ENCODE measurements at regions not wholly inside any gene's neighbourhood (a gene's known extent, or its start where the extent isn't known, plus 50 kb on each side); places are given as distances from the start of the nearest gene placed in this dataset.

GRCh38 chr14:82451675-82452074 is 918.0 kb upstream of the SEL1L start:
- TF ChIP-seq, protein P1, sequence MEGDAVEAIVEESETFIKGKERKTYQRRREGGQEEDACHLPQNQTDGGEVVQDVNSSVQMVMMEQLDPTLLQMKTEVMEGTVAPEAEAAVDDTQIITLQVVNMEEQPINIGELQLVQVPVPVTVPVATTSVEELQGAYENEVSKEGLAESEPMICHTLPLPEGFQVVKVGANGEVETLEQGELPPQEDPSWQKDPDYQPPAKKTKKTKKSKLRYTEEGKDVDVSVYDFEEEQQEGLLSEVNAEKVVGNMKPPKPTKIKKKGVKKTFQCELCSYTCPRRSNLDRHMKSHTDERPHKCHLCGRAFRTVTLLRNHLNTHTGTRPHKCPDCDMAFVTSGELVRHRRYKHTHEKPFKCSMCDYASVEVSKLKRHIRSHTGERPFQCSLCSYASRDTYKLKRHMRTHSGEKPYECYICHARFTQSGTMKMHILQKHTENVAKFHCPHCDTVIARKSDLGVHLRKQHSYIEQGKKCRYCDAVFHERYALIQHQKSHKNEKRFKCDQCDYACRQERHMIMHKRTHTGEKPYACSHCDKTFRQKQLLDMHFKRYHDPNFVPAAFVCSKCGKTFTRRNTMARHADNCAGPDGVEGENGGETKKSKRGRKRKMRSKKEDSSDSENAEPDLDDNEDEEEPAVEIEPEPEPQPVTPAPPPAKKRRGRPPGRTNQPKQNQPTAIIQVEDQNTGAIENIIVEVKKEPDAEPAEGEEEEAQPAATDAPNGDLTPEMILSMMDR (IDR thresholded peaks at IDR 0.05; ENCODE audit: borderline replicate concordance, extremely low read depth, low read length, poor library complexity, severe bottlenecking) = no peak
- no peak for TF ChIP-seq EZH2 (IDR thresholded peaks at IDR 0.05; ENCODE audit: borderline replicate concordance, low read depth, low read length, severe bottlenecking)

Measured in DND-41 (cell line).